ENCODE measurements at regions not wholly inside any gene's neighbourhood (a gene's known extent, or its start where the extent isn't known, plus 50 kb on each side); places are given as distances from the start of the nearest gene placed in this dataset.

GRCh38 chr10:8389630-8390029, 335.1 kb downstream of the GATA3 start:
- Histone ChIP-seq H3K9me3 (0 out of 3 replicates have a peak, but pooled peaks cover 3% of the 10 kb centered on the region), H3K27ac (peak overlapping the region; percentile 50 to 80), H3K4me2 (peak overlapping the region; percentile 9), H3K4me1 (peaks cover 30% of the 10 kb centered on the region; the same call in 2 of the 3 replicates), H3K4me3 (no peak overlapping the region)
- ATAC-seq (peak; percentile 59 to 96; a peak in 5 of 6 replicates), DNase-seq (ENCODE audit: low read depth in 1 of 2, low spot score in 1 of 2) (peak; percentile 53 to 86), FAIRE-seq (no peak)
- WGBS (ENCODE audit: missing lambda C conversion rate): 10% methylated on average over 2 of the region's 2 CpGs
- ChIA-PET CTCF (interaction anchor here (0.6 to 1.3 kb wide), 2 partner anchors 9 to 23 kb away, joined by 3 to 4 read pairs; no protein-coding TSS in a partner anchor), POLR2A (no interaction called here)
- TF ChIP-seq EHMT2 (IDR thresholded peaks at IDR 0.05; ENCODE audit: low read depth) (no peak), EP300 (IDR thresholded peaks at IDR 0.05) (peak in 1 of 2 experiments; percentile 51; a peak in 1 of 5 replicates), CEBPB (IDR thresholded peaks at IDR 0.05) (peak in 1 of 2 experiments; percentile 59; a peak in 2 of 4 replicates), E2F6 (IDR thresholded peaks at IDR 0.05; ENCODE audit: borderline replicate concordance, low read depth) (no peak), FOSL2 (IDR thresholded peaks at IDR 0.05) (peak; percentile 47; the same call in 1 of the 2 replicates), FOSL2 (CRISPR knock-in tag; IDR thresholded peaks at IDR 0.05) (peak; percentile 68), NR3C1 (IDR thresholded peaks at IDR 0.05) (no peak), JUNB (IDR thresholded peaks at IDR 0.05) (peak; percentile 73), GATA3 (IDR thresholded peaks at IDR 0.05; ENCODE audit: borderline replicate concordance) (peak; percentile 83), HOXB5 (CRISPR knock-in tag; IDR thresholded peaks at IDR 0.05) (no peak), FOSB (CRISPR knock-in tag; IDR thresholded peaks at IDR 0.05) (no peak), MAFK (IDR thresholded peaks at IDR 0.05; ENCODE audit: partially characterized antibody) (no peak), RAD21 (conservative IDR thresholded peaks at IDR 0.05 in 1 of 2, IDR thresholded peaks at IDR 0.05 in 1 of 2) (peak in 1 of 2 experiments; percentile 4; a peak in 2 of 5 replicates)

- FAIRE-seq (no peak), ATAC-seq (0 out of 6 replicates have a peak, but pooled peaks of 1 of the 2 experiments have one; percentile 30), DNase-seq (ENCODE audit: low read depth in 1 of 2, low spot score in 1 of 2) (peak in 1 of 2 experiments; percentile 37)
- peak overlapping the region; percentile 14; the same call in 1 of the 3 replicates for H3K4me2 ChIP-seq
- H3K27ac ChIP-seq: peak overlapping the region; percentile 0 to 52; a peak in 3 of 6 replicates
- POLR2A ChIA-PET: interaction anchor here (1.0 kb wide), 1 partner anchor 26 kb away, joined by 8 read pairs; no protein-coding TSS in a partner anchor
- CTCF ChIA-PET: interaction anchor here (0.7 to 1.2 kb wide), 2 partner anchors 11 to 52 kb away, joined by 3 to 4 read pairs; no protein-coding TSS in a partner anchor
- TF ChIP-seq JUNB (IDR thresholded peaks at IDR 0.05) (0 out of 2 replicates have a peak, but pooled peaks have one; percentile 16), BHLHE40 (IDR thresholded peaks at IDR 0.05; ENCODE audit: low read depth, low read length) (no peak)
- H3K4me3 ChIP-seq: no peak overlapping the region
- peaks cover 30% of the 10 kb centered on the region; the same call in 2 of the 3 replicates for H3K4me1 ChIP-seq
- WGBS (ENCODE audit: missing lambda C conversion rate): 46% methylated on average over 2 of the region's 2 CpGs
- no peaks in the 10 kb centered on the region for H3K9me3 ChIP-seq
These were observed 337.7 kb downstream of the GATA3 start for GRCh38 chr10:8392216-8392615.

- H3K9me3 ChIP-seq: no peaks in the 10 kb centered on the region
- WGBS (ENCODE audit: missing lambda C conversion rate): 87% methylated on average over 2 of the region's 2 CpGs
- ATAC-seq (no peak), FAIRE-seq (no peak), DNase-seq (ENCODE audit: low read depth in 1 of 2, low spot score in 1 of 2) (no peak)
- H3K4me1 ChIP-seq: peaks cover 30% of the 10 kb centered on the region; the same call in 2 of the 3 replicates
- ChIA-PET CTCF (interaction anchor here (1.0 kb wide), 1 partner anchor 12 kb away, joined by 3 read pairs; no protein-coding TSS in a partner anchor), POLR2A (no interaction called here)
- no peak overlapping the region for H3K4me2 ChIP-seq
- H3K4me3 ChIP-seq: no peak overlapping the region
- peak overlapping the region in 1 of 2 experiments; percentile 61; a peak in 2 of 6 replicates for H3K27ac ChIP-seq
- no peak for TF ChIP-seq HOXB13 (CRISPR knock-in tag; IDR thresholded peaks at IDR 0.05; ENCODE audit: low read depth)
- no peak for TF ChIP-seq KDM5A (IDR thresholded peaks at IDR 0.05)
- TF ChIP-seq NPAS2 (CRISPR knock-in tag; IDR thresholded peaks at IDR 0.05; ENCODE audit: borderline replicate concordance): no peak
- TF ChIP-seq EHF (CRISPR knock-in tag; IDR thresholded peaks at IDR 0.05): no peak
- TF ChIP-seq SMC3 (IDR thresholded peaks at IDR 0.05): no peak
- no peak for TF ChIP-seq TP53 (CRISPR knock-in tag; IDR thresholded peaks at IDR 0.05)
- no peak for TF ChIP-seq USF2 (IDR thresholded peaks at IDR 0.05)
- TF ChIP-seq PBX3 (IDR thresholded peaks at IDR 0.05): no peak
- TF ChIP-seq KDM1A (IDR thresholded peaks at IDR 0.05; ENCODE audit: low read depth): no peak
- TF ChIP-seq MAFK (IDR thresholded peaks at IDR 0.05; ENCODE audit: partially characterized antibody): no peak
- no peak for TF ChIP-seq POLR2AphosphoS2 (conservative IDR thresholded peaks at IDR 0.05; ENCODE audit: low read length)
- TF ChIP-seq TFCP2L1 (CRISPR knock-in tag; IDR thresholded peaks at IDR 0.05): no peak
- no peak for TF ChIP-seq ELK1 (IDR thresholded peaks at IDR 0.05; ENCODE audit: low read depth, low read length)
- no peak for TF ChIP-seq CBX2 (IDR thresholded peaks at IDR 0.05; ENCODE audit: borderline replicate concordance, low read depth)
- no peak for TF ChIP-seq FOXS1 (CRISPR knock-in tag; IDR thresholded peaks at IDR 0.05)
- no peak for TF ChIP-seq BCL3 (IDR thresholded peaks at IDR 0.05)
- TF ChIP-seq PHF8 (IDR thresholded peaks at IDR 0.05; ENCODE audit: borderline replicate concordance, low read depth): no peak
These were observed 339.0 kb downstream of the GATA3 start for GRCh38 chr10:8393531-8393930.
